ENCODE measurements at regions not wholly inside any gene's neighbourhood (a gene's known extent, or its start where the extent isn't known, plus 50 kb on each side); places are given as distances from the start of the nearest gene placed in this dataset.

- Histone ChIP-seq H3K36me3 (ENCODE audit: insufficient read depth) (no peaks in the 10 kb centered on the region), H3K79me2 (replicated peaks; ENCODE audit: insufficient read depth) (no peaks in the 10 kb centered on the region), H3K4me3 (no peak overlapping the region), H2AFZ (no peak overlapping the region), H3F3A (replicated peaks; ENCODE audit: low read depth) (no peaks in the 10 kb centered on the region), H3K4me2 (no peak overlapping the region), H3K9me2 (ENCODE audit: insufficient read depth) (no peaks in the 10 kb centered on the region), H3K27me3 (ENCODE audit: insufficient read depth) (no peaks in the 10 kb centered on the region), H3K4me1 (ENCODE audit: insufficient read depth) (no peaks in the 10 kb centered on the region), H4K20me1 (replicated peaks; ENCODE audit: insufficient read depth) (no peaks in the 10 kb centered on the region), H3K27ac (ENCODE audit: low read depth) (no peak overlapping the region)
- Mint-ChIP-seq H3K4me1 (no peaks in the 10 kb centered on the region), H3K36me3 (ENCODE audit: low read depth) (peaks cover 13% of the 10 kb centered on the region), H3K27me3 (ENCODE audit: insufficient read depth, low read depth, poor library complexity) (no peaks in the 10 kb centered on the region), H3K4me3 (no peak overlapping the region), H3K9me3 (peaks cover 22% of the 10 kb centered on the region), H3K27ac (no peak overlapping the region)
- TF ChIP-seq ZNF114 (CRISPR knock-in tag; IDR thresholded peaks at IDR 0.05) (no peak), STAT1 (IDR thresholded peaks at IDR 0.05; ENCODE audit: unreplicated experiment) (no peak), JUNB (IDR thresholded peaks at IDR 0.05; ENCODE audit: unreplicated experiment) (no peak), EZH2 (IDR thresholded peaks at IDR 0.05; ENCODE audit: low read depth, unreplicated experiment) (no peak), NANOG (IDR thresholded peaks at IDR 0.05; ENCODE audit: borderline replicate concordance) (no peak), REST (IDR thresholded peaks at IDR 0.05; ENCODE audit: unreplicated experiment) (no peak), ZNF462 (CRISPR knock-in tag; IDR thresholded peaks at IDR 0.05) (no peak), POLR2AphosphoS5 (IDR thresholded peaks at IDR 0.05; ENCODE audit: low read depth) (no peak), ETS1 (IDR thresholded peaks at IDR 0.05) (no peak)
- ATAC-seq (no peak), DNase-seq (ENCODE audit: low spot score) (no peak)
Measured at GRCh38 chr5:28421141-28421540, 1382.8 kb upstream of the CDH9 start.

Measured in GM23338 (cell line).